H1 (cell line): ENCODE measurements at regions not wholly inside any gene's neighbourhood (a gene's known extent, or its start where the extent isn't known, plus 50 kb on each side); places are given as distances from the start of the nearest gene placed in this dataset.

Source experiments
- CTCF ChIA-PET: fragments of 300-600 bp; sonication (Branson Sonifier 250); formaldehyde crosslinking; loops from one replicate; lab custom pipeline; 2021; ENCODE audit not compliant: partially characterized antibody; lab: Charles Lee
- POLR2A ChIA-PET: fragments of 300-600 bp; sonication (Branson Sonifier 250); formaldehyde crosslinking; loops from one replicate; lab custom pipeline; 2021; ENCODE audit warnings: inconsistent platforms; ENCODE audit not compliant: partially characterized antibody; lab: Charles Lee
- DNase-seq, 2 experiments: peaks; one replicate each; pipeline versions ENCODE4 v3.0.0 to v3.0.0-alpha.2; 2010 to 2022; ENCODE audit warnings: low spot score in 2 of 2, low read depth in 1 of 2, mixed read lengths in 1 of 2
- FAIRE-seq: peaks from 2 replicates; lab custom pipeline; 2011; peaks lifted over from hg19 to GRCh38; lab: Jason Lieb, UNC
- H2AFZ ChIP-seq: 2 replicates; pipeline ENCODE4 v1.8.1; 2012; ENCODE audit warnings: low read length, inconsistent platforms
- H2AK5ac ChIP-seq: 2 replicates; pipeline ENCODE4 v1.6.1; 2013; ENCODE audit warnings: low read depth, low read length
- H2BK120ac ChIP-seq: replicated peaks from 2 replicates; pipeline ENCODE3; 2013; ENCODE audit warnings: low read depth, low read length, inconsistent platforms
- H2BK12ac ChIP-seq: 2 replicates; pipeline ENCODE4 v1.6.1; 2013; ENCODE audit warnings: low read depth, low read length
- H2BK15ac ChIP-seq: 2 replicates; pipeline ENCODE4 v1.6.1; 2013; ENCODE audit warnings: low read length
- H2BK20ac ChIP-seq: 2 replicates; pipeline ENCODE4 v1.6.1; 2013; ENCODE audit warnings: low read length
- H2BK5ac ChIP-seq: 2 replicates; pipeline ENCODE4 v1.6.1; 2013; ENCODE audit warnings: low read depth, low read length
- H3K14ac ChIP-seq: 2 replicates; pipeline ENCODE4 v1.6.1; 2013; ENCODE audit warnings: inconsistent platforms; ENCODE audit not compliant: insufficient read length
- H3K18ac ChIP-seq: 2 replicates; pipeline ENCODE4 v1.6.1; 2013; ENCODE audit warnings: low read length; ENCODE audit errors: extremely low read depth
- H3K23ac ChIP-seq: 2 replicates; pipeline ENCODE4 v1.6.1; 2013; ENCODE audit warnings: inconsistent platforms; ENCODE audit not compliant: insufficient read length
- H3K23me2 ChIP-seq: 2 replicates; pipeline ENCODE4 v1.6.1; 2013; ENCODE audit warnings: low read depth, low read length
- H3K27ac ChIP-seq: 2 replicates; pipeline ENCODE4 v1.6.1; 2011; ENCODE audit warnings: low read depth, low read length, inconsistent platforms
- H3K27me3 ChIP-seq, 4 experiments: replicated peaks in 1 of 4; 1 replicate in 1 of 4; 2 replicates in 3 of 4; pipeline versions ENCODE4 v1.6.1 to v1.8.1; 2011 to 2013; ENCODE audit warnings: low read length in 3 of 4, mild to moderate bottlenecking in 3 of 4, inconsistent platforms in 2 of 4, mixed read lengths in 2 of 4, moderate library complexity in 1 of 4; ENCODE audit not compliant: control insufficient read depth in 3 of 4, insufficient read depth in 3 of 4; ENCODE audit errors: extremely low read depth in 1 of 4
- H3K36me3 ChIP-seq, 4 experiments: 2 replicates each; pipeline versions ENCODE4 v1.6.1 to v1.8.1; 2011 to 2013; ENCODE audit warnings: mild to moderate bottlenecking in 4 of 4, low read length in 3 of 4, moderate library complexity in 2 of 4, control low read depth in 1 of 4, inconsistent platforms in 1 of 4; ENCODE audit not compliant: insufficient read depth in 4 of 4, control insufficient read depth in 2 of 4
- H3K4ac ChIP-seq: replicated peaks from 2 replicates; pipeline ENCODE3; 2013; ENCODE audit warnings: low read length, low read depth, mixed read lengths, inconsistent platforms; ENCODE audit not compliant: insufficient read length
- H3K4me1 ChIP-seq, 4 experiments: replicated peaks in 1 of 4; 1 replicate in 1 of 4; 2 replicates in 3 of 4; pipeline versions ENCODE4 v1.6.1 to v1.8.1; 2011 to 2013; ENCODE audit warnings: low read length in 3 of 4, inconsistent platforms in 2 of 4, mixed read lengths in 1 of 4; ENCODE audit not compliant: insufficient read depth in 4 of 4, control insufficient read depth in 3 of 4
- H3K4me2 ChIP-seq, 2 experiments: 2 replicates each; pipeline versions ENCODE4 v1.6.1 to v1.8.1; 2011 to 2013; ENCODE audit warnings: low read depth in 2 of 2, low read length in 2 of 2, control low read depth in 1 of 2, inconsistent platforms in 1 of 2, mild to moderate bottlenecking in 1 of 2; ENCODE audit not compliant: insufficient read depth in 1 of 2
- H3K4me3 ChIP-seq, 4 experiments: fragments of 200-600, 300-600 bp in 1 of 4; sonication (generic), shearing (Covaris generic), sonication (Bioruptor Twin) in 1 of 4; 2 replicates each; pipeline versions ENCODE4 v1.5.1 to v1.8.1; 2011 to 2016; ENCODE audit warnings: low read length in 4 of 4, low read depth in 3 of 4, control low read depth in 2 of 4, inconsistent platforms in 2 of 4, mild to moderate bottlenecking in 2 of 4, mixed read lengths in 1 of 4, moderate library complexity in 1 of 4; ENCODE audit not compliant: insufficient read depth in 2 of 4; ENCODE audit errors: extremely low read depth in 1 of 4
- H3K56ac ChIP-seq: replicated peaks from 2 replicates; pipeline ENCODE3; 2013; ENCODE audit warnings: low read depth, mild to moderate bottlenecking, mixed read lengths, low read length, inconsistent platforms; ENCODE audit not compliant: insufficient read length
- H3K79me1 ChIP-seq: 2 replicates; pipeline ENCODE4 v1.6.1; 2013; ENCODE audit warnings: low read depth, low read length, control low read depth
- H3K79me2 ChIP-seq, 2 experiments: 2 replicates each; pipeline versions ENCODE4 v1.6.1 to v1.8.1; 2012 to 2013; ENCODE audit warnings: low read length in 2 of 2, mild to moderate bottlenecking in 2 of 2, inconsistent platforms in 1 of 2; ENCODE audit not compliant: insufficient read depth in 2 of 2, control insufficient read depth in 1 of 2
- H3K9ac ChIP-seq, 4 experiments: replicated peaks in 1 of 4; 1 replicate in 1 of 4; 2 replicates in 3 of 4; pipeline versions ENCODE4 v1.6.1 to v1.8.1; 2011 to 2013; ENCODE audit warnings: low read depth in 3 of 4, low read length in 3 of 4, control low read depth in 2 of 4, mild to moderate bottlenecking in 2 of 4, moderate library complexity in 2 of 4, inconsistent platforms in 1 of 4; ENCODE audit errors: extremely low read depth in 1 of 4
- H3K9me3 ChIP-seq, 2 experiments: 2 replicates each; pipeline versions ENCODE4 v1.6.1 to v1.8.1; 2012 to 2013; ENCODE audit warnings: mild to moderate bottlenecking in 2 of 2, moderate library complexity in 2 of 2, control low read depth in 1 of 2, inconsistent platforms in 1 of 2, low read depth in 1 of 2, low read length in 1 of 2, mixed read lengths in 1 of 2; ENCODE audit not compliant: insufficient read depth in 2 of 2
- H4K20me1 ChIP-seq, 2 experiments: replicated peaks in 1 of 2; 2 replicates each; pipeline versions ENCODE3 to v1.8.1; 2011 to 2013; ENCODE audit warnings: inconsistent platforms in 2 of 2, low read length in 2 of 2, mild to moderate bottlenecking in 1 of 2; ENCODE audit not compliant: insufficient read depth in 2 of 2, control insufficient read depth in 1 of 2
- H4K5ac ChIP-seq: 2 replicates; pipeline ENCODE4 v1.6.1; 2013; ENCODE audit warnings: low read length, low read depth, mixed read lengths, inconsistent platforms; ENCODE audit not compliant: insufficient read length
- H4K8ac ChIP-seq: 2 replicates; pipeline ENCODE4 v1.8.0; 2013; ENCODE audit warnings: mild to moderate bottlenecking, moderate library complexity, low read length, inconsistent platforms; ENCODE audit not compliant: insufficient read depth; ENCODE audit errors: extremely low read depth
- H4K91ac ChIP-seq: replicated peaks from 2 replicates; pipeline ENCODE3; 2013; ENCODE audit warnings: low read length, mixed read lengths, inconsistent platforms; ENCODE audit not compliant: insufficient read length
- BACH1 ChIP-seq: IDR thresholded peaks from 2 replicates; pipeline ENCODE4 v1.6.1; 2012; ENCODE audit warnings: low read length, improper control_type of control experiment
- BCL11A ChIP-seq, 2 experiments: IDR thresholded peaks; one replicate each; pipeline ENCODE4 v1.6.1; 2011; ENCODE audit warnings: low read depth in 2 of 2, low read length in 2 of 2, mild to moderate bottlenecking in 2 of 2
- BRCA1 ChIP-seq: IDR thresholded peaks from 2 replicates; pipeline ENCODE4 v1.6.1; 2012; ENCODE audit warnings: low read depth, low read length, improper control_type of control experiment
- CBX8 ChIP-seq: fragments of 300-800, 300-1000 bp; sonication (generic); IDR thresholded peaks from 2 replicates; pipeline ENCODE4 v1.7.1; 2016; ENCODE audit warnings: low read depth, low read length, borderline replicate concordance
- CREB1 ChIP-seq: IDR thresholded peaks from 2 replicates; pipeline ENCODE4 v1.6.1; 2012; ENCODE audit warnings: inconsistent platforms
- EGR1 ChIP-seq: IDR thresholded peaks from 2 replicates; pipeline ENCODE4 v1.6.1; 2011; ENCODE audit warnings: low read depth, low read length, borderline replicate concordance
- GABPA ChIP-seq: IDR thresholded peaks from 2 replicates; pipeline ENCODE4 v1.6.1; 2011; ENCODE audit warnings: mild to moderate bottlenecking, low read length, moderate library complexity, borderline replicate concordance; ENCODE audit not compliant: insufficient read depth
- HDAC6 ChIP-seq: IDR thresholded peaks from one replicate; pipeline ENCODE4 v1.7.1; 2012; ENCODE audit warnings: low read depth, mild to moderate bottlenecking, inconsistent platforms, low read length, moderate library complexity
- JUND ChIP-seq: IDR thresholded peaks from 2 replicates; pipeline ENCODE4 v1.6.1; 2011; ENCODE audit warnings: mild to moderate bottlenecking, improper control_type of control experiment, low read length
- NANOG ChIP-seq: IDR thresholded peaks from 2 replicates; pipeline ENCODE4 v1.6.1; 2011; ENCODE audit warnings: low read length, low read depth, mild to moderate bottlenecking, inconsistent platforms; ENCODE audit not compliant: insufficient read depth, poor library complexity, severe bottlenecking
- POLR2AphosphoS5 ChIP-seq: IDR thresholded peaks from 2 replicates; pipeline ENCODE4 v1.6.1; 2011; ENCODE audit warnings: low read depth, low read length
- RBBP5 ChIP-seq: IDR thresholded peaks from 2 replicates; pipeline ENCODE4 v1.7.1; 2012; ENCODE audit warnings: low read depth, mild to moderate bottlenecking, inconsistent platforms, low read length, moderate library complexity, borderline replicate concordance
- RFX5 ChIP-seq: IDR thresholded peaks from 2 replicates; pipeline ENCODE4 v1.6.1; 2011; ENCODE audit warnings: low read depth, low read length, improper control_type of control experiment, borderline replicate concordance
- RNF2 ChIP-seq: fragments of 200-900, 300-1000 bp; sonication (generic); IDR thresholded peaks from 2 replicates; pipeline ENCODE4 v1.7.1; 2016; ENCODE audit warnings: borderline replicate concordance, low read depth, mild to moderate bottlenecking, antibody characterized with exemption, low read length; ENCODE audit not compliant: poor library complexity, severe bottlenecking; ENCODE audit errors: missing control alignments
- SRF ChIP-seq: IDR thresholded peaks from 2 replicates; pipeline ENCODE4 v1.6.1; 2011; ENCODE audit warnings: mild to moderate bottlenecking, low read depth, low read length, moderate library complexity
- SUZ12 ChIP-seq: fragments of 200-600 bp; sonication (generic); IDR thresholded peaks from 2 replicates; pipeline ENCODE4 v1.6.1; 2012; ENCODE audit warnings: mild to moderate bottlenecking, inconsistent platforms, low read length, moderate library complexity, mixed read lengths
- ZNF274 ChIP-seq: IDR thresholded peaks from 2 replicates; pipeline ENCODE4 v1.7.0; 2012; ENCODE audit warnings: low read length, borderline replicate concordance; ENCODE audit errors: extremely low read depth

DNA sequence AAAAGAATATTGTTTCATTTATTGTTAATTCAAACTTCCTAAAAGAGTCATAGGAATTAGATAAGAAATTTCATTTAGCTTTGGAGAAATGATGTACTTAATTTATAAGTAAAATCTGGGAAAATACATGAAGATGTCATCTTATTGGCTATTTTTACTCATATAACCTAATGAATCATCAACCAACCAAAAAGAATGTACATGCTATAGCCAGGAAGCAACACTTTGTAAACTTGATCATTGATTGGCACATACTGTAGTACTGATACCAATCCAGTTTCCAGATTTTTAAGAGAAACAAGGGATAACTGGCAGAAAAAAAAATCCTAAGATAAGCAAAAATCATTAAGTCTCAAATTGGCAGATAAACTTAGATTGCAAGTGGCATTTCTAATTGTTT lies 207.9 kb upstream of the CDIN1 start:
- Histone ChIP-seq H2AK5ac (no peak overlapping the region), H2AFZ (no peak overlapping the region), H3K27me3 (no peaks in the 10 kb centered on the region), H3K4me3 (no peak overlapping the region), H3K14ac (no peak overlapping the region), H3K79me2 (no peaks in the 10 kb centered on the region), H3K27ac (no peak overlapping the region), H3K36me3 (no peaks in the 10 kb centered on the region), H3K56ac (no peak overlapping the region), H4K8ac (no peak overlapping the region), H2BK15ac (no peak overlapping the region), H4K91ac (no peak overlapping the region), H2BK12ac (no peak overlapping the region), H2BK20ac (no peak overlapping the region), H2BK120ac (no peak overlapping the region), H3K79me1 (no peaks in the 10 kb centered on the region), H3K23me2 (no peaks in the 10 kb centered on the region), H3K23ac (no peak overlapping the region), H3K9ac (no peak overlapping the region), H4K20me1 (no peaks in the 10 kb centered on the region), H3K9me3 (no peaks in the 10 kb centered on the region), H3K18ac (no peak overlapping the region), H3K4me2 (no peak overlapping the region), H3K4me1 (no peaks in the 10 kb centered on the region), H3K4ac (no peak overlapping the region), H2BK5ac (no peak overlapping the region), H4K5ac (no peak overlapping the region)
- ChIA-PET CTCF (no interaction called here), POLR2A (no interaction called here)
- no peak for DNase-seq
- FAIRE-seq = no peak
- no peak for TF ChIP-seq POLR2AphosphoS5
- no peak for TF ChIP-seq ZNF274
- no peak for TF ChIP-seq BCL11A (IDR thresholded peaks at IDR 0.05; ENCODE audit: low read depth in 2 of 2, low read length in 2 of 2)
- no peak for TF ChIP-seq SUZ12
- TF ChIP-seq BRCA1 = no peak
- TF ChIP-seq BACH1 = no peak
- no peak for TF ChIP-seq HDAC6
- no peak for TF ChIP-seq RFX5
- no peak for TF ChIP-seq NANOG
- TF ChIP-seq CREB1 = no peak
- TF ChIP-seq CBX8 = no peak
- no peak for TF ChIP-seq JUND
- no peak for TF ChIP-seq GABPA
- TF ChIP-seq RBBP5 = no peak
- TF ChIP-seq RNF2 = no peak
- TF ChIP-seq SRF = no peak
- no peak for TF ChIP-seq EGR1
